SJSA1 (cell line): ENCODE measurements at regions not wholly inside any gene's neighbourhood (a gene's known extent, or its start where the extent isn't known, plus 50 kb on each side); places are given as distances from the start of the nearest gene placed in this dataset.

Experiments
- DNase-seq, 2 experiments: peaks; one replicate each; pipeline ENCODE4 v3.0.0-alpha.2; 2015 to 2020; ENCODE audit warnings: low spot score in 2 of 2, low read depth in 1 of 2
- H3K27ac ChIP-seq: fragments of 250-450 bp; sonication (Bioruptor Pico); 2 replicates; pipeline ENCODE4 v1.5.1; 2020; ENCODE audit warnings: mild to moderate bottlenecking, moderate library complexity
- H3K27me3 ChIP-seq: fragments of 250-450 bp; sonication (Bioruptor Pico); replicated peaks from 2 replicates; pipeline ENCODE4 v1.5.1; 2020; ENCODE audit warnings: mild to moderate bottlenecking, moderate library complexity
- H3K36me3 ChIP-seq: fragments of 250-450 bp; sonication (Bioruptor Pico); 2 replicates; pipeline ENCODE4 v1.5.1; 2020; ENCODE audit warnings: mild to moderate bottlenecking
- H3K4me1 ChIP-seq: fragments of 250-450 bp; sonication (Bioruptor Pico); replicated peaks from 2 replicates; pipeline ENCODE4 v1.6.1; 2021; ENCODE audit warnings: mild to moderate bottlenecking
- H3K4me3 ChIP-seq: fragments of 250-450 bp; sonication (Bioruptor Pico); 2 replicates; pipeline ENCODE4 v1.5.1; 2020; ENCODE audit warnings: mild to moderate bottlenecking
- H3K9me3 ChIP-seq: fragments of 250-450 bp; sonication (Bioruptor Pico); replicated peaks from 2 replicates; pipeline ENCODE4 v1.5.1; 2020; ENCODE audit warnings: mild to moderate bottlenecking

- Histone ChIP-seq H3K27ac (no peak overlapping the region), H3K4me3 (no peak overlapping the region), H3K27me3 (no peaks in the 10 kb centered on the region), H3K9me3 (0 out of 2 replicates have a peak, but pooled peaks cover 3% of the 10 kb centered on the region), H3K4me1 (no peaks in the 10 kb centered on the region), H3K36me3 (no peaks in the 10 kb centered on the region)
- DNase-seq: no peak
Measured at GRCh38 chr2:5854797-5855196, 162.6 kb downstream of the SOX11 start.

- DNase-seq: no peak
- no peaks in the 10 kb centered on the region for H3K36me3 ChIP-seq
- H3K9me3 ChIP-seq: 0 out of 2 replicates have a peak, but pooled peaks cover 3% of the 10 kb centered on the region
- H3K27me3 ChIP-seq: no peaks in the 10 kb centered on the region
- H3K4me3 ChIP-seq: no peak overlapping the region
- no peaks in the 10 kb centered on the region for H3K4me1 ChIP-seq
- H3K27ac ChIP-seq: no peak overlapping the region
Measured at GRCh38 chr2:5867056-5867455, 174.9 kb downstream of the SOX11 start.

DNA sequence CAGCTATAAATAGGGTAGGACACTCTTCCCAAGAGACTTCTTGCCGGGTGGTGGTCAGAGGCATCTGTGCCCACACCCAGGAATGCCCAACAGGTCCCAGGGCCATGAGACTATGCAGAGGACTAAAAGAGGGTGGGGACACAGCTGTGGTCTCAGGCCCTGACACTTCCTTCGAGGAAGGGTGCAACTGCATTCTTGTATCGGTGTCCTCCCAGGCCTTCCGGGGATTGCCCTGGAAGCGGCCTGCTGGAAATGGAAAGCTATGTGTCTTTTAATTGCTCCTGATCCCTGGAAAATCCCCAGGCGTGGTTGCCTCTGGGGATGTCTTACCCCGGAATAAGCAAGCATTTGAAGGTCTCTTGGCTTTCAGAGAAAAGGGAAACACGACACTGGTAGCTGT, 176.7 kb downstream of the SOX11 start:
- H3K4me3 ChIP-seq: no peak overlapping the region
- DNase-seq: no peak
- peaks cover 3% of the 10 kb centered on the region; the same call in 1 of the 2 replicates for H3K9me3 ChIP-seq
- H3K27me3 ChIP-seq: no peaks in the 10 kb centered on the region
- no peaks in the 10 kb centered on the region for H3K4me1 ChIP-seq
- no peak overlapping the region for H3K27ac ChIP-seq
- no peaks in the 10 kb centered on the region for H3K36me3 ChIP-seq

DNA sequence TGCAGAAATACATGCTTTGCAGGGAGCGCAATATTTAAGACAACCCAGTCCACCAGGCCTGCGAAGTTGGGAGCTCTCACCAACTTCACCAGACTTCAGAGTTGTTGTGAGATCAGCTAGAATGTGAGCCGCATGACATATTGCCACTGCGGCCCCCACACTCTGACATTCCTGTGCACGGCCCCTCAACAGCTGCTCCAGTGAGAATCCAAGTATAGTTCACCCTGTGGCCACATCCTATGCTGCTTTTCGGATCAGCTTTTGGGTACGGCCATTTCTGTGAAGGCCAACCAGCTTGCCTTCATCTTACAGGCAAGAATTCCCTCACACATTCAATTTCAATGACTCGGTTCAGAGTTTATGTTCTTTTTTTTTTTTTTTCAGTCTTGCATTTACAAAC, 177.8 kb downstream of the SOX11 start:
- Histone ChIP-seq H3K36me3 (no peaks in the 10 kb centered on the region), H3K4me3 (no peak overlapping the region), H3K4me1 (no peaks in the 10 kb centered on the region), H3K27me3 (no peaks in the 10 kb centered on the region), H3K9me3 (peaks cover 3% of the 10 kb centered on the region; the same call in 1 of the 2 replicates), H3K27ac (no peak overlapping the region)
- no peak for DNase-seq

DNA sequence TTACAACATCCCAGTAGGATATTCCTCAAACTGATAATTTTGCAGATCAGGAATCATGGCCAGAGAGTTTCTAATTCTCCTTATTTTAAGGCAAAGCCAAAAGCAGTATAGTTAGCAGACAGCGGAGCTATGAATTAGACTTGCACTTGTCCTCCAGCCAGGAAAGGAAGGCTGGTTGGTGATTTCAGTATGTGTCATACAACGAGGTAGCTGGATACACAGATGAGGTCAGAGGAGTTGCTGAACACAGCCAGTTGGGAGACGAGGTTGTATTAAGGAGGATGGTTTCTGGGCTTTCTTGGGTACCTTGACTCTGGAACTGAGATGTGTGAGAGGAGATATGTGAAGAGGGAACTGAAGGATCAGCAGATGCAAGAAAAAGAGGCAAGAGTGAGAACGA, 185.2 kb downstream of the SOX11 start:
- no peaks in the 10 kb centered on the region for H3K4me1 ChIP-seq
- no peak for DNase-seq

DNA sequence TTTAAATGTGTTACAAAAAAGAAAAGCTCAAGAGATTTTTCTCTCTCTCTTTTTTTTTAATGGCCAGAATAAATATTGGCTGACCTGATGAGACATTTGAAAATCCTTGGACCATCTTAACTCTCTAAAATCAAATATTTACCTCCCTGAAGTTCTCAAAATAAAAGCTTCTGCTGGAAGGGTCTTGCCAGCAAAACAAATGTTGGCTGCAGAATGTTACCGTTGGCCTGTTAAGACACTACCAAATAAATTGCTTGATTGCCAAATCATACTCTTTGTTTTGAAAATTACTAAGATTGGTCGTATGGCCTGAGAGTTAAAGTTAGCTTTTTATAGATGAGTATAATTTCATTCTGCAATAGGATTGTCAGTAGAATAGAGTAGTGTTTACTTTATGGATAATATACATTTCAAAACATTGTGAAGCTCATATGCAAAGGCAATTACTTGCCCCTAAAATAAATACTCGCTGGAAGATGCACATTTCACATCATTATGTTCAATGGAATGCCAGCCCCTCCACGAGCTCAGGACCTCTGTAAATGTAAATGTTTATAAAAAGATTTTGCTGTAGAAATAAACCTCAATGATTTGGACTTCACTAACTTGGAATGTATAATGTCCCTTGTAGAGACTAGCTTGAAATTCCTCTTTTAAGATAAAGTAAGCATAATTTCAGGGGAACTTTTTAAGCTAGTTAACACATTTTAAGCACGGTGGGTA, 193.4 kb downstream of the SOX11 start:
- Histone ChIP-seq H3K4me1 (no peaks in the 10 kb centered on the region), H3K36me3 (no peaks in the 10 kb centered on the region)
- no peak for DNase-seq

More for the DNA sequence above, 185.2 kb downstream of the SOX11 start:
- Histone ChIP-seq H3K9me3 (peaks cover 6% of the 10 kb centered on the region), H3K27ac (no peak overlapping the region), H3K27me3 (no peaks in the 10 kb centered on the region), H3K4me3 (no peak overlapping the region), H3K36me3 (no peaks in the 10 kb centered on the region)

DNA sequence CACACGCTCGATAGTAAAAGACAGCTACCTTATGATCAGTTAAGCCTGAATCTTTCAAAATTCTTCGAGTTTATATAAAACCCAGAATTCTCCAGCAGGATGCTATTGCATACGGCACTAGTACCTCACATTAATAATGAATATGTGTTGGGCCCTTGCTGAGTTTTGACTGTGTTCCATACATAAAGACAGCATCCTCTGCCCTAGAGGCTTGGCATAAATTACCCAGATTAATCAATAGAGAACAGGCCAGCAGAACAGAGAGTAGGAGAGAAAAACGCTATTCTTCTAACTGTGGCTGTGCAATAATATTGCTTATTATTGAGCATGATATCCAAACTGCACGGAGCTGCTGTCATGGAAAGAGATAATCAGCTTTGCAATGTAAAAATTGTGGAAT, 194.3 kb downstream of the SOX11 start:
- no peaks in the 10 kb centered on the region for H3K27me3 ChIP-seq
- no peak overlapping the region for H3K27ac ChIP-seq
- DNase-seq: no peak
- no peaks in the 10 kb centered on the region for H3K4me1 ChIP-seq
- H3K36me3 ChIP-seq: no peaks in the 10 kb centered on the region
- no peaks in the 10 kb centered on the region; the same call in 1 of the 2 replicates for H3K9me3 ChIP-seq
- no peak overlapping the region for H3K4me3 ChIP-seq

More for the DNA sequence above, 193.4 kb downstream of the SOX11 start:
- H3K9me3 ChIP-seq: peaks cover under 1% of the 10 kb centered on the region
- no peak overlapping the region for H3K4me3 ChIP-seq
- no peaks in the 10 kb centered on the region for H3K27me3 ChIP-seq
- no peak overlapping the region for H3K27ac ChIP-seq

GRCh38 chr2:5888126-5888525, 195.9 kb downstream of the SOX11 start:
- Histone ChIP-seq H3K4me3 (no peak overlapping the region), H3K36me3 (no peaks in the 10 kb centered on the region), H3K9me3 (no peaks in the 10 kb centered on the region), H3K27ac (no peak overlapping the region), H3K27me3 (no peaks in the 10 kb centered on the region), H3K4me1 (no peaks in the 10 kb centered on the region)
- DNase-seq: no peak

GRCh38 chr2:5889519-5889918, 197.3 kb downstream of the SOX11 start:
- Histone ChIP-seq H3K27me3 (no peaks in the 10 kb centered on the region), H3K4me1 (no peaks in the 10 kb centered on the region), H3K36me3 (no peaks in the 10 kb centered on the region), H3K9me3 (no peaks in the 10 kb centered on the region), H3K27ac (no peak overlapping the region), H3K4me3 (no peak overlapping the region)
- no peak for DNase-seq

- Histone ChIP-seq H3K27me3 (no peaks in the 10 kb centered on the region), H3K27ac (no peak overlapping the region), H3K4me3 (no peak overlapping the region), H3K36me3 (no peaks in the 10 kb centered on the region), H3K4me1 (no peaks in the 10 kb centered on the region), H3K9me3 (0 out of 2 replicates have a peak, but pooled peaks cover 3% of the 10 kb centered on the region)
- DNase-seq: no peak
Measured at GRCh38 chr2:5894355-5894754, 202.2 kb downstream of the SOX11 start.

- no peak overlapping the region for H3K27ac ChIP-seq
- no peaks in the 10 kb centered on the region for H3K36me3 ChIP-seq
- 0 out of 2 replicates have a peak, but pooled peaks cover 7% of the 10 kb centered on the region for H3K9me3 ChIP-seq
- H3K4me1 ChIP-seq: no peaks in the 10 kb centered on the region
- H3K4me3 ChIP-seq: no peak overlapping the region
- DNase-seq: no peak
- no peaks in the 10 kb centered on the region for H3K27me3 ChIP-seq
Measured at GRCh38 chr2:5895284-5895683, 203.1 kb downstream of the SOX11 start.

DNA sequence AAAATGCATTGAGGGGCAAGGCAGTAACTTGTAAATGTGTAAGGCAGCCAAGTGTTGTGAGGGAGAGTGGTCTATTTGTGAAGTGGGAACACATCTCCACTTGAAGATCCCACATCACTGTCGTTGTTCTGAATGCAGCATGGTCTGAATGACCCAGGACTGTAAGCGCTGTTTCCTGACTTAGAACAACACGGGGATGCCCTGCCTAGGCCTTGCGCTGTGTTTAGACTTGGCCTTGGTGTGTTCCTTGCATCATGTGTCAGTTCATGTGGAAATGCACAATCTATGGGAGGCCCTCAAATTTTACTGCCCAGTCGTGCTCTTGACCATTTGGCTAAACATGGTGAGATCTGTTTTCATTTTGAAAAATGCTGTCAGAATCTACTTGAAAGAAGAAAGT, 205.1 kb downstream of the SOX11 start:
- DNase-seq: no peak
- no peaks in the 10 kb centered on the region for H3K27me3 ChIP-seq
- no peak overlapping the region for H3K27ac ChIP-seq
- H3K9me3 ChIP-seq: 0 out of 2 replicates have a peak, but pooled peaks cover 11% of the 10 kb centered on the region
- H3K4me1 ChIP-seq: no peaks in the 10 kb centered on the region
- H3K36me3 ChIP-seq: no peaks in the 10 kb centered on the region
- no peak overlapping the region for H3K4me3 ChIP-seq

DNA sequence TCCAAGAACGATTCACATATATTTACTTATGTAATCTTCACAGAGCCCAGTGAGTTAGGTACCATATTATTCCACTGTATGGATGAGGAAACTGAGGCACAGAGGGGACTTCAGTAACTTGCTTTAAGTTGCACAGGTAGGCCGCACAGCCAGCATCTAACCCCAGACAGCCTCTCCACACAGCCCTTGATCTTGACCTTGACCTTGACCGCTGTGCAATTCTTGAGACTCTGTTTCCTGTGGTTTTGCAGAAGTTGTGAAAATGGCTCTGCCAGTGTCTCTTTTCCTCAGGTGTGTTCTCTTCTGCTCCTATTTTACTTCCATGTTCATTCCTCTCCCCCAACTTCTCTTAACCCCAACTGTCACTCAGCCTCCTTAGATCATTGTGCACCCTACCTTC, 206.5 kb downstream of the SOX11 start:
- Histone ChIP-seq H3K27me3 (no peaks in the 10 kb centered on the region), H3K4me3 (no peak overlapping the region), H3K36me3 (no peaks in the 10 kb centered on the region), H3K9me3 (0 out of 2 replicates have a peak, but pooled peaks cover 11% of the 10 kb centered on the region), H3K4me1 (no peaks in the 10 kb centered on the region), H3K27ac (no peak overlapping the region)
- DNase-seq: no peak

DNA sequence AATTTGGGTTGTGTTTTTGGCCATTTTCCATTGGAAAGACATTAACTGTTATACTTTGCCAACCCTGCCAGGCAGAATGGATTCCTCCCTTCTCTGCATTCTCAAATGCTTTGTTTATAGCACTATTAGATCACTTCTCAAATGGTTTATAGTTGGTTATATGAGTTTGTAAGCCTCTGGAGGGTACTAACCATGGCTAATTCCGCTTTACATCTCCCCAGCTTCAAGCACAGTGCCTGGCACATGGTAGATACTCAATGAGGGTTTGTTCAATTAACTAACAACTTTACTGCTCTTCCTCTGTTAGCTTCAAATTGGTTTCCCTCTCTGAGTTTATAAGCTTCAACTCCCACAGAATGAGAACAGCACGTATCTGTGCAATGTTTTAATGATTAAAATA, 213.5 kb downstream of the SOX11 start:
- Histone ChIP-seq H3K27me3 (no peaks in the 10 kb centered on the region), H3K9me3 (peaks cover 1% of the 10 kb centered on the region; the same call in 1 of the 2 replicates), H3K4me1 (no peaks in the 10 kb centered on the region), H3K27ac (no peak overlapping the region), H3K4me3 (no peak overlapping the region), H3K36me3 (no peaks in the 10 kb centered on the region)
- no peak for DNase-seq

GRCh38 chr2:5908071-5908470, 215.9 kb downstream of the SOX11 start:
- Histone ChIP-seq H3K27ac (no peak overlapping the region), H3K9me3 (no peaks in the 10 kb centered on the region; the same call in 1 of the 2 replicates), H3K27me3 (no peaks in the 10 kb centered on the region), H3K36me3 (no peaks in the 10 kb centered on the region), H3K4me1 (no peaks in the 10 kb centered on the region), H3K4me3 (no peak overlapping the region)
- DNase-seq: no peak
